ENCODE measurements at regions not wholly inside any gene's neighbourhood (a gene's known extent, or its start where the extent isn't known, plus 50 kb on each side); places are given as distances from the start of the nearest gene placed in this dataset.

- Histone ChIP-seq H3K9me3 (ENCODE audit: low read depth) (no peaks in the 10 kb centered on the region), H3K4me1 (ENCODE audit: insufficient read depth) (no peaks in the 10 kb centered on the region), H2AFZ (no peak overlapping the region), H3K36me3 (replicated peaks; ENCODE audit: insufficient read depth, low read depth) (no peaks in the 10 kb centered on the region), H3K27me3 (no peaks in the 10 kb centered on the region), H3K79me2 (no peaks in the 10 kb centered on the region), H3K4me2 (no peak overlapping the region), H4K20me1 (ENCODE audit: insufficient read depth, poor library complexity, severe bottlenecking) (no peaks in the 10 kb centered on the region), H3K9me2 (replicated peaks; ENCODE audit: insufficient read depth) (no peaks in the 10 kb centered on the region), H3K4me3 (no peak overlapping the region), H3K27ac (no peak overlapping the region)
- TF ChIP-seq EZH2 (IDR thresholded peaks at IDR 0.05; ENCODE audit: borderline replicate concordance) (no peak), EZH2phosphoT487 (IDR thresholded peaks at IDR 0.05; ENCODE audit: low read depth, severe bottlenecking, unreplicated experiment) (no peak), CTCF (IDR thresholded peaks at IDR 0.05; ENCODE audit: poor library complexity) (no peak)
- 21% methylated on average over 3 of the region's 3 CpGs for WGBS (ENCODE audit: low lambda C conversion rate, missing lambda C conversion rate)
- DNase-seq (ENCODE audit: low spot score), result no peak
Measured at GRCh38 chr2:51420511-51420910, 388.6 kb upstream of the NRXN1 start.

GRCh38 chr2:51413726-51414125, 381.8 kb upstream of the NRXN1 start:
- H3K9me3 ChIP-seq (ENCODE audit: low read depth), result no peaks in the 10 kb centered on the region
- 62% methylated on average over 1 of the region's 1 CpG for WGBS (ENCODE audit: low lambda C conversion rate, missing lambda C conversion rate)

GRCh38 chr2:51410331-51410730, 378.4 kb upstream of the NRXN1 start:
- no peaks in the 10 kb centered on the region for H4K20me1 ChIP-seq (ENCODE audit: insufficient read depth, poor library complexity, severe bottlenecking)
- no peak overlapping the region for H2AFZ ChIP-seq
- no peaks in the 10 kb centered on the region for H3K27me3 ChIP-seq
- TF ChIP-seq CTCF (IDR thresholded peaks at IDR 0.05; ENCODE audit: poor library complexity) (no peak), EZH2phosphoT487 (IDR thresholded peaks at IDR 0.05; ENCODE audit: low read depth, severe bottlenecking, unreplicated experiment) (no peak), EZH2 (IDR thresholded peaks at IDR 0.05; ENCODE audit: borderline replicate concordance) (no peak)
- H3K79me2 ChIP-seq, result no peaks in the 10 kb centered on the region
- H3K9me2 ChIP-seq (replicated peaks; ENCODE audit: insufficient read depth), result no peaks in the 10 kb centered on the region
- 57% methylated on average over 3 of the region's 3 CpGs for WGBS (ENCODE audit: low lambda C conversion rate, missing lambda C conversion rate)
- H3K9me3 ChIP-seq (ENCODE audit: low read depth), result no peaks in the 10 kb centered on the region
- H3K4me1 ChIP-seq (ENCODE audit: insufficient read depth), result no peaks in the 10 kb centered on the region
- no peak overlapping the region for H3K4me3 ChIP-seq
- no peak overlapping the region for H3K27ac ChIP-seq
- H3K4me2 ChIP-seq, result no peak overlapping the region
- no peaks in the 10 kb centered on the region for H3K36me3 ChIP-seq (replicated peaks; ENCODE audit: insufficient read depth, low read depth)
- DNase-seq (ENCODE audit: low spot score), result no peak

More at GRCh38 chr2:51413726-51414125, 381.8 kb upstream of the NRXN1 start:
- Histone ChIP-seq H3K36me3 (replicated peaks; ENCODE audit: insufficient read depth, low read depth) (no peaks in the 10 kb centered on the region), H3K79me2 (no peaks in the 10 kb centered on the region), H2AFZ (no peak overlapping the region), H3K4me3 (no peak overlapping the region), H3K4me1 (ENCODE audit: insufficient read depth) (no peaks in the 10 kb centered on the region), H3K27me3 (no peaks in the 10 kb centered on the region), H4K20me1 (ENCODE audit: insufficient read depth, poor library complexity, severe bottlenecking) (no peaks in the 10 kb centered on the region), H3K27ac (no peak overlapping the region), H3K4me2 (no peak overlapping the region), H3K9me2 (replicated peaks; ENCODE audit: insufficient read depth) (no peaks in the 10 kb centered on the region)
- TF ChIP-seq CTCF (IDR thresholded peaks at IDR 0.05; ENCODE audit: poor library complexity), result no peak
- no peak for TF ChIP-seq EZH2phosphoT487 (IDR thresholded peaks at IDR 0.05; ENCODE audit: low read depth, severe bottlenecking, unreplicated experiment)
- TF ChIP-seq EZH2 (IDR thresholded peaks at IDR 0.05; ENCODE audit: borderline replicate concordance), result no peak
- no peak for DNase-seq (ENCODE audit: low spot score)

GRCh38 chr2:51409920-51410319, 378.0 kb upstream of the NRXN1 start:
- H3K36me3 ChIP-seq (replicated peaks; ENCODE audit: insufficient read depth, low read depth), result no peaks in the 10 kb centered on the region
- H3K4me3 ChIP-seq, result no peak overlapping the region
- no peak overlapping the region for H2AFZ ChIP-seq
- H4K20me1 ChIP-seq (ENCODE audit: insufficient read depth, poor library complexity, severe bottlenecking), result no peaks in the 10 kb centered on the region
- H3K79me2 ChIP-seq, result no peaks in the 10 kb centered on the region
- no peaks in the 10 kb centered on the region for H3K4me1 ChIP-seq (ENCODE audit: insufficient read depth)
- 43% methylated on average over 1 of the region's 1 CpG for WGBS (ENCODE audit: low lambda C conversion rate, missing lambda C conversion rate)
- TF ChIP-seq EZH2 (IDR thresholded peaks at IDR 0.05; ENCODE audit: borderline replicate concordance) (no peak), EZH2phosphoT487 (IDR thresholded peaks at IDR 0.05; ENCODE audit: low read depth, severe bottlenecking, unreplicated experiment) (no peak), CTCF (IDR thresholded peaks at IDR 0.05; ENCODE audit: poor library complexity) (no peak)
- H3K27ac ChIP-seq, result no peak overlapping the region
- no peaks in the 10 kb centered on the region for H3K27me3 ChIP-seq
- no peaks in the 10 kb centered on the region for H3K9me3 ChIP-seq (ENCODE audit: low read depth)
- no peak overlapping the region for H3K4me2 ChIP-seq
- no peak for DNase-seq (ENCODE audit: low spot score)
- H3K9me2 ChIP-seq (replicated peaks; ENCODE audit: insufficient read depth), result no peaks in the 10 kb centered on the region
